ENCODE measurements at regions not wholly inside any gene's neighbourhood (a gene's known extent, or its start where the extent isn't known, plus 50 kb on each side); places are given as distances from the start of the nearest gene placed in this dataset.

- Histone ChIP-seq H3K27me3 (no peaks in the 10 kb centered on the region), H3K4me3 (no peak overlapping the region), H3K4me1 (no peaks in the 10 kb centered on the region), H3K27ac (no peak overlapping the region), H3K36me3 (no peaks in the 10 kb centered on the region), H3K9me3 (no peaks in the 10 kb centered on the region)
- intact Hi-C loops (cut with DNase I; ENCODE audit: low total_unique reads) = no loop called here
- TF ChIP-seq POLR2AphosphoS5 (IDR thresholded peaks at IDR 0.05) (no peak), POLR2A (IDR thresholded peaks at IDR 0.05) (no peak), CTCF (IDR thresholded peaks at IDR 0.05) (no peak)
- no peak for DNase-seq
- 41 to 59% (median 54%) methylated on average over 2 of the region's 2 CpGs for WGBS, 5 donors
Observed at GRCh38 chr5:57953792-57954191, 471.2 kb upstream of the ACTBL2 start.

- no peak for DNase-seq
- intact Hi-C loops (cut with DNase I; ENCODE audit: low total_unique reads) = no loop called here
- no peak overlapping the region for H3K27ac ChIP-seq
Observed at GRCh38 chr5:57950616-57951228, 468.1 kb upstream of the ACTBL2 start.

GRCh38 chr5:57948091-57948490 lies 465.5 kb upstream of the ACTBL2 start:
- no peak for TF ChIP-seq POLR2AphosphoS5 (IDR thresholded peaks at IDR 0.05)
- TF ChIP-seq POLR2A (IDR thresholded peaks at IDR 0.05) = no peak
- TF ChIP-seq EP300 (IDR thresholded peaks at IDR 0.05) = no peak
- TF ChIP-seq CTCF (IDR thresholded peaks at IDR 0.05) = no peak
- Histone ChIP-seq H3K36me3 (no peaks in the 10 kb centered on the region), H3K4me3 (no peak overlapping the region), H3K9me3 (no peaks in the 10 kb centered on the region), H3K27ac (no peak overlapping the region), H3K27me3 (no peaks in the 10 kb centered on the region), H3K4me1 (no peaks in the 10 kb centered on the region)
- intact Hi-C loops (cut with DNase I; ENCODE audit: low total_unique reads) = no loop called here
- DNase-seq = no peak
- 33 to 98% (median 92%) methylated on average over 1 of the region's 1 CpG for WGBS, 5 donors

More at GRCh38 chr5:57950616-57951228, 468.1 kb upstream of the ACTBL2 start:
- no peak for TF ChIP-seq POLR2A (IDR thresholded peaks at IDR 0.05)
- no peak for TF ChIP-seq POLR2AphosphoS5 (IDR thresholded peaks at IDR 0.05)
- TF ChIP-seq EP300 (IDR thresholded peaks at IDR 0.05) = no peak
- TF ChIP-seq CTCF (IDR thresholded peaks at IDR 0.05) = no peak
- Histone ChIP-seq H3K4me3 (no peak overlapping the region), H3K36me3 (no peaks in the 10 kb centered on the region), H3K4me1 (no peaks in the 10 kb centered on the region), H3K27me3 (no peaks in the 10 kb centered on the region), H3K9me3 (no peaks in the 10 kb centered on the region)

GRCh38 chr5:57947181-57947580 lies 464.6 kb upstream of the ACTBL2 start:
- no peaks in the 10 kb centered on the region for H3K9me3 ChIP-seq
- no peak overlapping the region for H3K4me3 ChIP-seq
- intact Hi-C loops (cut with DNase I; ENCODE audit: low total_unique reads) = no loop called here
- no peaks in the 10 kb centered on the region for H3K27me3 ChIP-seq
- H3K4me1 ChIP-seq = no peaks in the 10 kb centered on the region
- no peak for DNase-seq
- TF ChIP-seq POLR2AphosphoS5 (IDR thresholded peaks at IDR 0.05) (no peak), POLR2A (IDR thresholded peaks at IDR 0.05) (no peak), EP300 (IDR thresholded peaks at IDR 0.05) (no peak)
- 79 to 87% (median 86%) methylated on average over 5 of the region's 5 CpGs for WGBS, 5 donors
- no peak overlapping the region for H3K27ac ChIP-seq
- H3K36me3 ChIP-seq = no peaks in the 10 kb centered on the region

GRCh38 chr5:57940879-57941278 lies 458.3 kb upstream of the ACTBL2 start:
- WGBS, 5 donors = 90 to 95% (median 91%) methylated on average over 3 of the region's 3 CpGs
- Histone ChIP-seq H3K4me1 (no peaks in the 10 kb centered on the region), H3K36me3 (no peaks in the 10 kb centered on the region), H3K9me3 (no peaks in the 10 kb centered on the region), H3K4me3 (no peak overlapping the region), H3K27ac (no peak overlapping the region), H3K27me3 (no peaks in the 10 kb centered on the region)
- intact Hi-C loops (cut with DNase I; ENCODE audit: low total_unique reads) = no loop called here
- no peak for DNase-seq
- TF ChIP-seq CTCF (IDR thresholded peaks at IDR 0.05) = no peak
- TF ChIP-seq POLR2A (IDR thresholded peaks at IDR 0.05) = no peak
- TF ChIP-seq POLR2AphosphoS5 (IDR thresholded peaks at IDR 0.05) = no peak
- TF ChIP-seq EP300 (IDR thresholded peaks at IDR 0.05) = no peak

All from stomach (tissue), 8 donors.